Mucosa of descending colon (tissue), 3 donors: ENCODE measurements at regions not wholly inside any gene's neighbourhood (a gene's known extent, or its start where the extent isn't known, plus 50 kb on each side); places are given as distances from the start of the nearest gene placed in this dataset.
"Not testable (repeated sequence)": the region's sequence is repeated elsewhere in the genome, so short reads cannot be mapped to it uniquely, and the experiment has no call there.

Experiments
- ATAC-seq: fragments of 200-7000 bp; cut with Tn5 transposase; one replicate; pipeline ENCODE4 v1.9.1; 2020; ENCODE audit warnings: mild to moderate bottlenecking, moderate library complexity
- DNase-seq, 3 donors: peaks; one replicate each; pipeline ENCODE4 v3.0.0-alpha.2; 2020
- H3K36me3 ChIP-seq: fragments of 200-600 bp; one replicate; pipeline ENCODE4 v1.8.0; 2021; ENCODE audit warnings: low read depth, mild to moderate bottlenecking
- H3K4me1 ChIP-seq: fragments of 200-600 bp; one replicate; pipeline ENCODE4 v1.8.0; 2021; ENCODE audit warnings: low read depth, mild to moderate bottlenecking
- H3K4me3 ChIP-seq: fragments of 200-600 bp; one replicate; pipeline ENCODE4 v1.8.0; 2021; ENCODE audit warnings: mild to moderate bottlenecking
- H3K9me3 ChIP-seq: fragments of 200-600 bp; one replicate; pipeline ENCODE4 v1.8.0; 2021; ENCODE audit warnings: mild to moderate bottlenecking
- intact Hi-C, 2 donors: fragments of 100-400 bp; cut with DNase I in 1 of 2; cut with micrococcal nuclease in 1 of 2; formaldehyde crosslinking; loops; one replicate each; pipeline versions ENCODE4 v1.11.0 to v1.11.1; 2022; cut with DNase I, micrococcal nuclease
- TF ChIP-seq, protein P1 (sequence below): fragments of 200-600 bp; IDR thresholded peaks from one replicate; pipeline ENCODE4 v1.8.0; 2022; ENCODE audit warnings: antibody characterized with exemption, mild to moderate bottlenecking
- donor health status: DM: no; HTN: no; CAD: no; lungs with moderate emphysema.
- donor health status: DM: no; HTN: no; CAD: no.
- donor health status: DM: no; HTN: yes; CAD: no.

- H3K4me1 ChIP-seq, result no peaks in the 10 kb centered on the region
- no peaks in the 10 kb centered on the region for H3K36me3 ChIP-seq
- no peak overlapping the region for H3K4me3 ChIP-seq
- ATAC-seq (no peak), DNase-seq (no peak)
- TF ChIP-seq, protein P1, sequence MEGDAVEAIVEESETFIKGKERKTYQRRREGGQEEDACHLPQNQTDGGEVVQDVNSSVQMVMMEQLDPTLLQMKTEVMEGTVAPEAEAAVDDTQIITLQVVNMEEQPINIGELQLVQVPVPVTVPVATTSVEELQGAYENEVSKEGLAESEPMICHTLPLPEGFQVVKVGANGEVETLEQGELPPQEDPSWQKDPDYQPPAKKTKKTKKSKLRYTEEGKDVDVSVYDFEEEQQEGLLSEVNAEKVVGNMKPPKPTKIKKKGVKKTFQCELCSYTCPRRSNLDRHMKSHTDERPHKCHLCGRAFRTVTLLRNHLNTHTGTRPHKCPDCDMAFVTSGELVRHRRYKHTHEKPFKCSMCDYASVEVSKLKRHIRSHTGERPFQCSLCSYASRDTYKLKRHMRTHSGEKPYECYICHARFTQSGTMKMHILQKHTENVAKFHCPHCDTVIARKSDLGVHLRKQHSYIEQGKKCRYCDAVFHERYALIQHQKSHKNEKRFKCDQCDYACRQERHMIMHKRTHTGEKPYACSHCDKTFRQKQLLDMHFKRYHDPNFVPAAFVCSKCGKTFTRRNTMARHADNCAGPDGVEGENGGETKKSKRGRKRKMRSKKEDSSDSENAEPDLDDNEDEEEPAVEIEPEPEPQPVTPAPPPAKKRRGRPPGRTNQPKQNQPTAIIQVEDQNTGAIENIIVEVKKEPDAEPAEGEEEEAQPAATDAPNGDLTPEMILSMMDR, result no peak
- H3K9me3 ChIP-seq, result no peaks in the 10 kb centered on the region
- intact Hi-C loops, result no loop called here
These were observed 174.3 kb downstream of the CPS1 start for GRCh38 chr2:210730672-210731071.

DNA sequence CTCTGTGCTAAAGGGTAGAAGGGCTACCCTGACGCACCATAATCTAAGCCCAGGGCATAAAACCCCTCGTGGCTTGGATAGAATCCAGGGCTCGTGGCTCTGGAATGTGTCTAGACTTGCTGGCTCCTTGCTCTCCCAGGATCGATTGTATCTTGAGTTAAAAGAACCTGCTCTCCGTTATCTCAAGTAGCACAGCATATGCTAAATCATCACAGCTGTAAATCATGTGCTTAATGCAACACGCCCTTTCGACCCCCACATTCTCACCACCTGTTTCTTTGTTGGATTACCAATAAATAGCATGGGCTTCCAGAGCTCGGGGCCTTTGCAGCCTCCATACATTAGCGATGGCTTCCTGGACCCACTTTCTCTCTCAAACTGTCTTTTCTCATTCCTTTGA lies 190.4 kb downstream of the CPS1 start:
- H3K4me3 ChIP-seq, DNase-seq, H3K36me3 ChIP-seq, intact Hi-C loops, H3K4me1 ChIP-seq, ATAC-seq, H3K9me3 ChIP-seq: not testable (repeated sequence)

DNA sequence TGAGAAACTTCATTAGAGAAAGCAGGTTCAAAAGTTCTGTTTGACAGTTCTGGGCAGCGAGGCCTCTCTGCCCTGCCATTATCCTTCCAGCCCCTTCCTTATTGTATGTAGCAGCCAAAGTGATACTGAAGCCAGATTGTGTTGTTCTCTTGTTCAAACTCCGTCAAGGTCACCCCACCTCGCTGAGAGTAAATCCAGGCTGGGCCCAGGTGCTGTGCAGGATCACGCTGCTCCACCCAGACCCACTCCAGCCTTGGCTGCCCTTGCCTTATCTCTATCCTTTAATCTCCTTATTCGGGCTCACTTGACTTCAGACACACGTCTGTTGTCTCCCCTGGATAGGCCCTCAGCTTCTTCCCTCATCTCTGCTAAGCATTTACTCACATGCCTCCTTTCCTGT lies 196.1 kb downstream of the CPS1 start:
- TF ChIP-seq, protein P1, result no peak
- Histone ChIP-seq H3K4me1 (no peaks in the 10 kb centered on the region), H3K9me3 (no peaks in the 10 kb centered on the region), H3K4me3 (no peak overlapping the region), H3K36me3 (no peaks in the 10 kb centered on the region)
- DNase-seq, result no peak
- ATAC-seq, result peak; percentile 43
- intact Hi-C loops, result no loop called here

DNA sequence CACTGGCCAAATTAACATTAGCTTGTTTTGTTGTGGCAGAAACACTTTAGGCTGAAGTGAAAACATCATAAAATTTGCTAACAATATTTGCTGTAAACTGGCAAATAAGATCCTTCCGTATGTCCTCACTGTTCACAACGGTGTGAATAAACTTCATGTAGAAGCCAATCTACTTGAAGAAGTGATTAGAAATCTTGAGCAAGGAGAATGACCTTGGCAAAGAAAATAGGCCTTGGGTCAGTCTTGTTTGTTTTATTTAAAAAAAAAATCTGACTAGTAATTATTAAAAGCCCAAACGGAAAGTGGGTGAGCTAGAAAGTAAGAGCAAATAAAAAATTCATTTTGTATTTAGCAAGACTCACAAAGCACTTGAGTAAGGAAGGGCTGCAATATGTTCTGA lies 197.0 kb downstream of the CPS1 start:
- Histone ChIP-seq H3K36me3 (no peaks in the 10 kb centered on the region), H3K4me3 (no peak overlapping the region), H3K9me3 (no peaks in the 10 kb centered on the region), H3K4me1 (no peaks in the 10 kb centered on the region)
- intact Hi-C loops, result no loop called here
- TF ChIP-seq, protein P1, result no peak
- ATAC-seq (no peak), DNase-seq (no peak)

GRCh38 chr2:210756855-210757254 lies 200.5 kb downstream of the CPS1 start:
- DNase-seq, result no peak
- no peak for ATAC-seq
- no peak overlapping the region for H3K4me3 ChIP-seq
- TF ChIP-seq, protein P1, result no peak
- H3K4me1 ChIP-seq, result no peaks in the 10 kb centered on the region
- intact Hi-C loops, result no loop called here
- no peaks in the 10 kb centered on the region for H3K36me3 ChIP-seq
- no peaks in the 10 kb centered on the region for H3K9me3 ChIP-seq

DNA sequence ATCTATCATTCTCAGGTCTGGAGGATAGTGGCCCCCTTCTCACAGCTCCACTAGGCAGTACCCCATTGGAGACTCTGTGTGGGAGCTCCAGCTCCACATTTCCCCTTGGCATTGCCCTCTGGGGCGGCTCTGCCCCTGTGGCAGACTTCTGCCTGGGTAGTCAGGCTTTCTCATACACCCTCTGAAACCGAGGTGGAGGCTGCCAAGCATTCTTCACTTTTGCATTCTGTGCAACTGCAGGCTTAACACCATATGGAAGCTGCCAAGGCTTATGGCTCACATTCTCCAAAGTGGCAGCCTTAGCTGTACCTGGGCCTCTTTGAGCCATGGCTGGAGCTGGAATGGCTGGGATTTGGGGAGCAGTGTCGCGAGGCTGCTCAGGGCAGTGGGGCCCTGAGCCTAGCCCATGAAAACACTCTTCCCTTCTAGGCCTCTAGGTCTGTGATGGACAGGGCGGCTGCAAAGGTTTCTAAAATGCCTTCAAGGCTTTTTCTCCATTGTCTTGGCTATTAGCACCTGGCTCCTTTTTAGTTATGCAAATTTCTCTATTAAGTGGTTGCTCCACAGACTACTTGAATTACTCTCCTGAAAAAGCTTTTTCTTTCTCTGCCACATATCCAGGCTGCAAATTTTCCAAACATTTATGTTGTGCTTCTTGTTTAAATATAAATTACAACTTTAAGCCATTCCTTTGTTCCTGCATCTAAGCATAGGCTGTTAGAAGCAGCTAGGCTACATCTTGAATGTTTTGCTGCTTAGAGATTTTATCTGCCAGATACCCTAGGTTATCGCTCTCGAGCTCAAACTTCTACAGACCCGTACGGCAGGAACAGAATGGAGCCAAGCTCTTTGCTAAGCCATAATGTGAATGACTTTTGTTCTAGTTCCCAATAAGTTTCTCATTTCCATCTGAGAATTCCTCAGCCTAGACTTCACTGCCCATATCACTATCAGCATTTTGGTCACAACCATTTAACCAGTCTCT lies 206.5 kb downstream of the CPS1 start:
- ATAC-seq (no peak), DNase-seq (no peak)
- intact Hi-C loops, result no loop called here
- H3K4me1 ChIP-seq, result no peaks in the 10 kb centered on the region
- H3K36me3 ChIP-seq, result no peaks in the 10 kb centered on the region
- TF ChIP-seq, protein P1, result no peak
- H3K9me3 ChIP-seq, result no peaks in the 10 kb centered on the region
- no peak overlapping the region for H3K4me3 ChIP-seq
